NCI-H1048 (cell line): ENCODE measurements at regions not wholly inside any gene's neighbourhood (a gene's known extent, or its start where the extent isn't known, plus 50 kb on each side); places are given as distances from the start of the nearest gene placed in this dataset.
"Not testable (repeated sequence)": the region's sequence is repeated elsewhere in the genome, so short reads cannot be mapped to it uniquely, and the experiment has no call there.

Experiments
- DNase-seq: peaks from one replicate; lab custom pipeline; 2025; lab: John Stamatoyannopoulos, UW

DNA sequence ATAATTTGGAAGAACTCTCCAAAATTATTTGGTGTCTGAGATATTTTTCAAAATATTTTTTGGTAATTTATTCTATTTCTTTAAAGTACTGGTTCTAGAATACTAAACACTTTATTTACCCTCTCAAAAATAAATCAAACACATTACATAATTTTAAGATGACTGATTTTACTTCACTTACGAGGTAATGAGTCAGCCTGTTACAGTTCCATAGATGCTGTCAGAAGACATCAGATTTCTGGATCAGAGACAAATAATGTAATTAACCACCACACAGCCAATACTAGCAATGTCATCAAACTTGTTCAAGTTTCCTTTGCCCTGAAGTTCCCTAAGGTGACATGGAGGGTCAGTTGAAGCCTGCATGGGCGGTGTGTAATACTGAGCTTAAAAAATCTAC, 106.1 kb upstream of the CDH9 start:
- no peak for DNase-seq

DNA sequence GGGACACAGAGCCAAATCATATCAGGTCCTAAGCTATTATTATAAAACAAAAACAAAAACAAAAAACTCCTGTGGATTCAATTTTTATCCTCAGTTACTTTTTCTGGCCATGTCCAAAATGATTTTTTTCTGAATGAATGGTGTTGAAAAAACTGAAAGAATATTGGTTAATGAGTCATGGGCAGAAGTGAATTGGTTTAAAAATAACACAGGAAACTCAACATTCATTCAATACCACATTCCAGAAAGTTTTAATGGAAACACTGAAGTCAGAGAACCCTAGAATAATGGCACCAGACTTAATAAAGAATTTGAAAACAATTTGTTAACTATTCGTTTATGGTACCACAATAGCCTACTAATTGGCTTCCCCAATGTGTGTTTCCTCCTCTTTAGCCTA, 102.4 kb upstream of the CDH9 start:
- DNase-seq = no peak

DNA sequence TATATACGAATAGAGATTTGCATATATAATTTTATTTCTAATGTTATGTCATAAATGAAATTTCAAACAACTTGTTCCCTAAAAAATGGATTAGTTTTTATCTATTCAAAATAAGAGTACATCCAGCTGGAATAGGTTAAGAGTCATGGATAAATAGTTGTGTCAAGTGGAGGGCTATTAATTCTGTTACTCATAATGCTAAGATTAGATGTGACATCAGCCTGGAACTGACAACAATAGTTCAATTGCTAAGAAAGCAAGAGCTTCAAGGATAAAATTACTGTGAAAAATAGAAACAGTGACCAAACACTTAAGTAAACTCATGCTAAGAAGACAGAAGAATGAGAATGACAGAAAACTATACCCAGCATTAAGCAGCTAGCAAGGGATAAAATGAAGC, 92.2 kb upstream of the CDH9 start:
- DNase-seq = no peak

DNA sequence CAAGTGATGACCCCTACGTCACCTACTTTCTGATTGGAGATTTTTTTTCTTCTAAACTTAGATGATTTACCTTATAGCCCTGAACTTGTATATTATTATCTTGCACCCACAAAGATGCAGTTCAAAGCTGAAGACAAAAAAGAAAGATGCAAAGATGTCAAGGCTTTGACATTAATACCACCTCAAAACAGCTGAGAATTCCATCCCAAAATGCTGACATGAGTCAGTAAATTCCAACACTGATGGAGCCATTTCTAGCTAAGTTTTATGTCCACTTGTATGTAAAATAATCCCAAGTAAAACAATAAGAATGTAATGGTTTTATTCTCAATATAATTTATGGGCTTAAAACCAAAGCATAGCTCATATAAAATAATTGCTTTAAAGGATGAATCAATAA, 91.5 kb upstream of the CDH9 start:
- no peak for DNase-seq

DNA sequence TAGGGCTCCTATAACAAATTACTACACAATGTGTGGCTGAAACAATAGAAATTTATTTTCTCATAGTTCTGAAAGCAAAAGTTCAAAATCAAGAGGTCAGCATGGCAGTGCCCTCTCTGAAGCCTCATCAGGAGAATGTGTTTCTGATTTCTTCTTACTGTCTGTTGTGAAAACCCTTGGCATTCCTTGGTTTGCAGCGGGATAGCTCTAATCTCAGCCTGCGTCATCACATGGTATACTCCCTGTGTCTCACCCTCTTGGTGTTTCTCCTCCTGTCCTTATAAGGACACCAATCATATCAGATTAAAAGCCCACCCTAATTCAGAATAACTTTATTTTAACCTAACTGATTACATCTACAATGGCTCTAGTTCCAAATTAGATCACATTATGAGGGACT, 87.5 kb upstream of the CDH9 start:
- DNase-seq = no peak

DNA sequence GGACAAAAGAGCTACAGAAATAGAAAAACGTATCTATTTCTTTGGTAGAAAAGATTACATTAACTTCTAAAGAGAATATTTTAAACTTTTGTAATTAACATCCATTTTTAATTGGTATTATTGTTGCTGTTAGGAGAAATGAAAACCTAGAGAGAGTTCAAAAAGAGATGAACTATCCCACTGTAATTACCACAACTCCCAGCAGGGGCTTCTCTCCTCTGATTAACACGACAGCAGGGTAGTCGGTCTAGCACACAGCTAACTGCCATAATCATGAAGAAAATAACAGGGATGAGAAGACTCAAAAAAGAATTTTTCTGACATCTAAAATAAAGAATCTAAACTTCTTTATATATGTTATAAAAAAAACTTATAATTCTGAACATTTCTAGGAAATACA, 86.2 kb upstream of the CDH9 start:
- no peak for DNase-seq

DNA sequence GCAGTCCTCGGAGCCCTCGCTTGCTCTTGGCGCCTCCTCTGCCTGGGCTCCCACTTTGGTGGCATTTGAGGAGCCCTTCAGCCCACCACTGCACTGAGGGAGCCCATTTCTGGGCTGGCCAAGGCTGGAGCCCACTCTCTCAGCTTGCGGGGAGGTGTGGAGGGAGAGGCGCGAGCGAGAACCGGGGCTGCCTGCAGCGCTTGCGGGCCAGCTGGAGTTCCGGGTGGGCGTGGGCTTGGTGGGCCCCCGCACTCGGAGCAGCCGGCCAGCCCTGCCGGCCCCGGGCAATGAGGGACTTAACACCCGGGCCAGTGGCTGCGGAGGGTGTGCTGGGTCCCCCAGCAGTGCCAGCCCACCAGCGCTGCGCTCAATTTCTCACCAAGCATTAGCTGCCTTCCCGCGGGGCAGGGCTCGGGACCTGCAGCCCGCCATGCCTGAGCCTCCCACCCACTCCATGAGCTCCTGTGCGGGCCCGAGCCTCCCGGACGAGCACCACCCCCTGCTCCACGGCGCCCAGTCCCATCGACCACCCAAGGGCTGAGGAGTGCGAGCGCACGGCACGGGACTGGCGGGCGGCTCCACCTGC, 81.4 kb upstream of the CDH9 start:
- not testable (repeated sequence) for DNase-seq

DNA sequence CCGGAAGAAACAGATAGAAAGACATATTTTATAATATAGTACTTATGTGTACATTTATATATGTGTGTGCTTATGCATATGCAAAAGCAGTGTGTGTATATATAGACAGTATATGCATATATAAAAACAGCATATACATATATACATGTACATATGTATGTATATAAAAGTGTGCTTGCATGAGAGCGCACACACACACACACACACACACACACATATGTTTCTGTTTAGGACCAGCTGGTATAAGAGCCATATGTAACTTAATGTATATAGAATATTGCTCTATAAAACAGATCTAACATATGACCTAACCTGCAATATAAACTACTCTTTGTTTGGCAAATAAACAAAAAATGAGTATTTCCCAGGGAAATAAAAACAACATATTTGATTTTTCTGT, 65.1 kb upstream of the CDH9 start:
- DNase-seq = no peak

DNA sequence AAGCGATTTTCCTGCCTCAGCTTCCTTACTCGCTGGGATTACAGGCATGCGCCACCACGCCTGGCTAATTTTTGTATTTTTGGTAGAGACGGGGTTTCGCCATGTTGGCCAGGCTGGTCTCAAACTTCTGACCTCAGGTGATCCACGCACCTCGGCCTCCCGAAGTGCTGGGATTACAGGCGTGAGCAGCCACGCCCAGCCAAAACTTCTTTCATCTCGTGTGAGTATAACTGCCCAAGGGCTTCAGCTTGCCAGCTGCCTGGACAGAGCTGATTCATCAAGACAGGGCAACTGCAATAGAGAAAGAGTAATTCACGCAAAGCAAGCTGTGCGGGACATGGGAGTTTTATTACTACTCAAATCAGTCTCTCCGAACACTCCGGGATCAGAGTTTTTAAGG, 57.4 kb upstream of the CDH9 start:
- not testable (repeated sequence) for DNase-seq

DNA sequence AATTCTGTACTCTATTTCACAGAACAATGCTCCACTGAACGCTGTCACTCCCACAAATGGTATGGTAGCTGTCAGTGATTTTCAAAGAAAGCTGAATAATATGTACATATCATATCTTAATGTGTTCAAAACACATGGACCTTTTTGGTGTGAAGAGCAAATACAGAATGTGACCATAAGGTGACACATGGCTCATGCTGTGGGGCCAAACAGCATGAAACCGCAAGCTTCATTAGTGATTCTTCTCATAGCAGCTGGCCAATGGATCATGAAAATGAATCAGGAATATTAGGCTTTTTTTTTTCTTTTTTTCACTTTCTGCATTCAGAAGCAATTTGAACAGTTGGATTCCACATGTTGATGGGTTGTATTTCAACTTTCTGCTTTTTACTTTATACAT, 54.9 kb upstream of the CDH9 start:
- DNase-seq = no peak

DNA sequence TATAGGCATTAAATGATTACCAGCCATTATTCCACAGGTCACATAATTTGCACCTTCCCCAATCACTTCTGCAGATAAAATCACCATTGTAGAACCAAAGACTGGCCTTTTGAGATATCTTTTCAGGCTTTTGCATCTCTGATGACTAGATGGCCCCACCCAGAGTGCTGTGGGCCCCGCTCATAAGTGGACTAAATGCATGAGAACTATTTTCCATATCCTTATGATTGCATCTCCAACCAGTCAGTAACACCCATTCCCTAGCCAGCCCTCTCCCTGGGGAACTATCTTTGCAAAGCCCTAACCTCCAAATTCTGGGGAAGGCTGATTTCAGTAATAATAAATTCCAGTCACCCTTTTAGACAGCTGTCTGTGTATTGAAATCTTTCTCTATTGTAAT, 53.5 kb upstream of the CDH9 start:
- no peak for DNase-seq

DNA sequence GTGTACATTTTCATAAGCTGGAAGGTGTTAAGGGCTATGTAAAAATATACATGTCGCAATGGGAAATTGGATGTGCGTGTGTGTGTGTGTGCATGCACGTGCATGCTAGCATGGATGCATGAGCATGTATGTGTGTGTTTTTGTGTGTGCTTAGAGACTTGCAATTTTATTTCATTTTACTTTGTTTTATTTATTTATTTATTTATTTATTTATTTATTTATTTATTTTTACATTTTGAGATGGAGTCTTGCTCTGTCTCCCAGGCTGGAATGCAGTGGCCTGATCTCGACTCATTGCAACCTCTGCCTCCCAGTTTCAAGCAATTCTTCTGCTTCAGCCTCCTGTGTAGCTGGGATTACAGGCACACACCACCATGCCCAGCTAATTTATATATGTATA, 50.4 kb upstream of the CDH9 start:
- DNase-seq = not testable (repeated sequence)
